BLaER1 treated with 17β-estradiol and CSF1 and Interleukin-3, amounts not matched to agents 10 nM and 100 nM (cell line): ENCODE measurements at regions not wholly inside any gene's neighbourhood (a gene's known extent, or its start where the extent isn't known, plus 50 kb on each side); places are given as distances from the start of the nearest gene placed in this dataset.

Experiments
- H3K27ac ChIP-seq, 11 experiments: shearing (Covaris generic); formaldehyde crosslinking; 2 replicates each; pipeline ENCODE4 v1.8.1; 2022
- H3K27me3 ChIP-seq, 11 experiments: shearing (Covaris generic); formaldehyde crosslinking; 2 replicates each; pipeline ENCODE4 v1.8.1; 2022
- H3K36me3 ChIP-seq, 11 experiments: shearing (Covaris generic); formaldehyde crosslinking; 2 replicates each; pipeline ENCODE4 v1.8.1; 2022
- H3K4me1 ChIP-seq, 10 experiments: shearing (Covaris generic); formaldehyde crosslinking; 2 replicates each; pipeline ENCODE4 v1.8.1; 2022
- H3K4me2 ChIP-seq, 11 experiments: shearing (Covaris generic); formaldehyde crosslinking; 2 replicates each; pipeline ENCODE4 v1.8.1; 2022
- H3K4me3 ChIP-seq, 10 experiments: shearing (Covaris generic); formaldehyde crosslinking; 2 replicates each; pipeline ENCODE4 v1.8.1; 2022
- H3K9ac ChIP-seq, 11 experiments: shearing (Covaris generic); formaldehyde crosslinking; 2 replicates each; pipeline ENCODE4 v1.8.1; 2022
- H3K9me3 ChIP-seq, 11 experiments: shearing (Covaris generic); formaldehyde crosslinking; replicated peaks in 1 of 11; 2 replicates each; pipeline ENCODE4 v1.8.1; 2022
- H4K20me1 ChIP-seq, 11 experiments: shearing (Covaris generic); formaldehyde crosslinking; 2 replicates each; pipeline ENCODE4 v1.8.1; 2022
- Cebpa-rat ChIP-seq, 11 experiments: shearing (Covaris generic); IDR thresholded peaks; 2 replicates each; pipeline ENCODE4 v1.8.1; 2022

GRCh38 chr1:22349362-22350043, 102.1 kb upstream of the ZBTB40 start:
- peaks cover 17 to 38% (median 27%) of the 10 kb centered on the region in 11 experiments for H3K27me3 ChIP-seq
- H3K9ac ChIP-seq: no peak overlapping the region
- no peak overlapping the region for H3K27ac ChIP-seq
- H3K9me3 ChIP-seq: no peaks in the 10 kb centered on the region
- TF ChIP-seq Cebpa-rat (IDR thresholded peaks at IDR 0.05): no peak
- H4K20me1 ChIP-seq: no peaks in the 10 kb centered on the region; a peak in 1 of 22 replicates
- H3K36me3 ChIP-seq: no peaks in the 10 kb centered on the region
- H3K4me1 ChIP-seq: peaks cover 0 to 23% (median 8%) of the 10 kb centered on the region in 10 experiments; a peak in 9 of 20 replicates
- H3K4me3 ChIP-seq: no peak overlapping the region
- peak overlapping the region in 3 of 11 experiments; percentile 9 to 39 (median 15); a peak in 3 of 22 replicates for H3K4me2 ChIP-seq

DNA sequence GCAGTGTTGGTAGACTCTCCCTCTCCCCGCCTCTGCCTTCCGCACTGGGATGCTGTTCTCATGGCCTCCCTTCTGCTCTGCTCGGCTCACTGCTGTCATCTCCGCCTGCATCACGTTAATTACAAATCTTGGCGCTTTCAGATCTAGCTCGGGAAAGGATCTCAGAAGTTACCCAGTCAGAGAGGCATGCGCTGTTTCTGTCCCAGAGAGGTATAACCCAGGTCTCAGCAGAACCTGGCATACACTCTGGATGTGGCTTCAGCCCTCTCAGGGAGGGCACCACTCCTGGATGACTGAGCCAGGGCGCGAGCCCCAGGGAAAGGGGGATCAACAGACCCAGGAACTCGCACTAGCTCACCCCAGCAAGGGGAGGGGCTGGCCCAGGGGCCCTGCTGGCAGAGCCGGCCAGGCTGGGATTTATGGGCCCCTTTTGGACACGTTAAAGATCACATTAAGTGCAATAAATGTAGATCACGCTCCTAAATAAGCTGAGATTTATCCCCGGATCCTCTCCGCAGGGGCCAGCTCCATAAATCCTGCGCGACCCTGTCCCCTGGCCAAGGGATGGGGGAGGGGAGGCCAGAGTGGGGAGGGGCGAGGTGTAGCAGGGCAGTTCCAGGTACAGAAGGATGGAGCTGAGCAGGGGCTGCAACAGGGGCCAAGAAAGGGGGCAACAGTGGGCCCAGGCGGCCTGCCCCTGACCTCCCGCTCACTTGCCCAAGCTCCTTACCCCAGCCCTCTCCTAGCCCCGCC, 101.3 kb upstream of the ZBTB40 start:
- Histone ChIP-seq H3K9ac (no peak overlapping the region), H3K9me3 (no peaks in the 10 kb centered on the region), H4K20me1 (no peaks in the 10 kb centered on the region), H3K4me1 (peaks cover 0 to 23% (median 8%) of the 10 kb centered on the region in 10 experiments; a peak in 9 of 20 replicates), H3K27ac (no peak overlapping the region), H3K4me3 (no peak overlapping the region), H3K4me2 (peak overlapping the region in 5 of 11 experiments; percentile 3 to 32 (median 20); a peak in 3 of 22 replicates), H3K27me3 (peaks cover 17 to 38% (median 27%) of the 10 kb centered on the region in 11 experiments), H3K36me3 (no peaks in the 10 kb centered on the region)
- no peak for TF ChIP-seq Cebpa-rat (IDR thresholded peaks at IDR 0.05)

GRCh38 chr1:22350924-22351767, 100.5 kb upstream of the ZBTB40 start:
- Histone ChIP-seq H3K9ac (no peak overlapping the region), H3K36me3 (no peaks in the 10 kb centered on the region), H3K4me2 (peak overlapping the region in 2 of 11 experiments; percentile 11; a peak in 1 of 22 replicates), H3K4me3 (no peak overlapping the region), H3K4me1 (peaks cover 0 to 23% (median 8%) of the 10 kb centered on the region in 10 experiments; a peak in 9 of 20 replicates), H3K9me3 (no peaks in the 10 kb centered on the region), H3K27me3 (peaks cover 17 to 38% (median 27%) of the 10 kb centered on the region in 11 experiments), H3K27ac (no peak overlapping the region), H4K20me1 (no peaks in the 10 kb centered on the region)
- TF ChIP-seq Cebpa-rat (IDR thresholded peaks at IDR 0.05): no peak

GRCh38 chr1:22351768-22352080, 99.9 kb upstream of the ZBTB40 start:
- Histone ChIP-seq H3K4me2 (no peak overlapping the region), H3K4me1 (peaks cover 0 to 23% (median 8%) of the 10 kb centered on the region in 10 experiments; a peak in 9 of 20 replicates), H3K27ac (no peak overlapping the region), H3K27me3 (peaks cover 17 to 38% (median 27%) of the 10 kb centered on the region in 11 experiments), H4K20me1 (no peaks in the 10 kb centered on the region), H3K4me3 (no peak overlapping the region), H3K9me3 (no peaks in the 10 kb centered on the region), H3K36me3 (no peaks in the 10 kb centered on the region), H3K9ac (no peak overlapping the region)
- no peak for TF ChIP-seq Cebpa-rat (IDR thresholded peaks at IDR 0.05)

GRCh38 chr1:22352355-22352754, 99.3 kb upstream of the ZBTB40 start:
- no peak for TF ChIP-seq Cebpa-rat (IDR thresholded peaks at IDR 0.05)
- Histone ChIP-seq H3K9me3 (no peaks in the 10 kb centered on the region), H3K9ac (no peak overlapping the region), H3K27me3 (peaks cover 17 to 38% (median 27%) of the 10 kb centered on the region in 11 experiments), H3K27ac (no peak overlapping the region), H4K20me1 (no peaks in the 10 kb centered on the region), H3K36me3 (no peaks in the 10 kb centered on the region), H3K4me1 (peaks cover 0 to 23% (median 8%) of the 10 kb centered on the region in 10 experiments; a peak in 9 of 20 replicates), H3K4me2 (no peak overlapping the region), H3K4me3 (no peak overlapping the region)

DNA sequence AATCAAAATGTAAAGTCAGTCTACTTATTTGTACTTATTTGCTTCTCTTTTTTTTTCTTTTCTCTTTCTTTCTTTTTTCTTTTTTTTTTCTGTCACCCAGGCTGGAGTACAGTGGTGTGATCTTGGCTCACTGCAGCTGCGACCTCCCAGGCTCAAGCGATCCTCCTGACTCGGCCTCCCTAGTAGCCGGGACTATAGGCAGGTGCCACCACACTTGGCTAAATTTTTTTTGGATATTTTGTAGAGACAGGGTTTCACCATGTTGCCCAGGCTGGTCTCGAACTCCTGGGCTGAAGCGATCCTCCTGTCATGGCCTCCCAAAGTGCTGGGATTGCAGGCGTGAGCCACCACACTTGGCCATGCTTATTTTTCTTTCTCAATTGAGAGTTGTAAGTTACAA, 98.8 kb upstream of the ZBTB40 start:
- H3K9me3 ChIP-seq: no peaks in the 10 kb centered on the region
- H3K4me1 ChIP-seq: peaks cover 0 to 23% (median 8%) of the 10 kb centered on the region in 10 experiments; a peak in 9 of 20 replicates
- H3K36me3 ChIP-seq: no peaks in the 10 kb centered on the region
- H3K9ac ChIP-seq: no peak overlapping the region
- no peaks in the 10 kb centered on the region for H4K20me1 ChIP-seq
- no peak for TF ChIP-seq Cebpa-rat (IDR thresholded peaks at IDR 0.05)
- no peak overlapping the region for H3K4me2 ChIP-seq
- peaks cover 17 to 38% (median 27%) of the 10 kb centered on the region in 11 experiments for H3K27me3 ChIP-seq
- no peak overlapping the region for H3K27ac ChIP-seq
- no peak overlapping the region for H3K4me3 ChIP-seq

- no peaks in the 10 kb centered on the region for H3K36me3 ChIP-seq
- no peak overlapping the region for H3K27ac ChIP-seq
- H3K27me3 ChIP-seq: no peaks in the 10 kb centered on the region
- no peaks in the 10 kb centered on the region for H4K20me1 ChIP-seq
- H3K9ac ChIP-seq: no peak overlapping the region
- no peak overlapping the region for H3K4me2 ChIP-seq
- no peak overlapping the region for H3K4me3 ChIP-seq
- H3K4me1 ChIP-seq: 0 out of 20 replicates have a peak, but pooled peaks cover 0 to 3% (median 0%) of the 10 kb centered on the region in 10 experiments
- TF ChIP-seq Cebpa-rat (IDR thresholded peaks at IDR 0.05): no peak
- H3K9me3 ChIP-seq: no peaks in the 10 kb centered on the region; a peak in 1 of 22 replicates
Measured at GRCh38 chr1:22359427-22359826, 92.2 kb upstream of the ZBTB40 start.

- Histone ChIP-seq H3K9ac (no peak overlapping the region), H3K4me1 (0 out of 20 replicates have a peak, but pooled peaks cover 0 to 6% (median 0%) of the 10 kb centered on the region in 10 experiments), H3K9me3 (no peaks in the 10 kb centered on the region; a peak in 1 of 22 replicates), H3K4me2 (no peak overlapping the region), H3K4me3 (no peak overlapping the region), H3K27ac (no peak overlapping the region), H4K20me1 (no peaks in the 10 kb centered on the region), H3K36me3 (no peaks in the 10 kb centered on the region), H3K27me3 (no peaks in the 10 kb centered on the region)
- TF ChIP-seq Cebpa-rat (IDR thresholded peaks at IDR 0.05): no peak
Measured at GRCh38 chr1:22362626-22363402, 88.8 kb upstream of the ZBTB40 start.
